PC-3 (cell line): ENCODE measurements at regions not wholly inside any gene's neighbourhood (a gene's known extent, or its start where the extent isn't known, plus 50 kb on each side); places are given as distances from the start of the nearest gene placed in this dataset.

Experiments
- ATAC-seq: fragments of 200-7000 bp; cut with Tn5 transposase; 2 replicates; pipeline ENCODE4 v1.9.1; 2020; ENCODE audit warnings: mild to moderate bottlenecking, moderate library complexity
- BruUV-seq: library from RNA; stranded (reverse); fragments of 400-500 nt; replicated peaks from 2 replicates; lab custom pipeline; 2021; lab: Mats Ljungman, UMichigan
- CTCF ChIA-PET: fragments of 300-600 bp; sonication (Branson Sonifier 250); formaldehyde crosslinking; loops from one replicate; lab custom pipeline; 2022; ENCODE audit warnings: antibody characterized with exemption; lab: Charles Lee
- POLR2A ChIA-PET: fragments of 300-600 bp; sonication (Branson Sonifier 250); formaldehyde crosslinking; loops from one replicate; lab custom pipeline; 2022; ENCODE audit warnings: antibody characterized with exemption; ENCODE audit not compliant: unreplicated experiment; lab: Charles Lee
- DNase-seq: peaks from one replicate; pipeline ENCODE4 v3.0.0-alpha.2; 2015
- H2AFZ ChIP-seq: fragments of 300-600 bp; sonication (generic); 2 replicates; pipeline ENCODE4 v1.6.0; 2016; ENCODE audit warnings: antibody characterized with exemption, low read length
- H3F3A ChIP-seq: fragments of 300-600 bp; sonication (generic); one replicate; pipeline ENCODE4 v1.6.0; 2017; ENCODE audit warnings: antibody characterized with exemption, low read length, control low read depth, mild to moderate bottlenecking; ENCODE audit not compliant: unreplicated experiment
- H3K27ac ChIP-seq: fragments of 300-600 bp; sonication (generic); 2 replicates; pipeline ENCODE4 v1.5.1; 2016; ENCODE audit warnings: mild to moderate bottlenecking, low read length
- H3K27me3 ChIP-seq: fragments of 300-600 bp; sonication (generic); 2 replicates; pipeline ENCODE4 v1.6.1; 2016; ENCODE audit warnings: low read length, mixed read lengths
- H3K36me3 ChIP-seq: fragments of 300-600 bp; sonication (generic); 2 replicates; pipeline ENCODE4 v1.6.1; 2016; ENCODE audit warnings: low read depth, mixed run types, low read length, mixed read lengths
- H3K4me1 ChIP-seq: fragments of 300-600 bp; sonication (generic); 2 replicates; pipeline ENCODE4 v1.5.1; 2016; ENCODE audit warnings: low read length; ENCODE audit not compliant: insufficient read depth
- H3K4me2 ChIP-seq: fragments of 300-600 bp; sonication (generic); 2 replicates; pipeline ENCODE4 v1.6.0; 2016; ENCODE audit warnings: low read length
- H3K4me3 ChIP-seq: fragments of 300-600 bp; sonication (generic); 2 replicates; pipeline ENCODE4 v1.5.1; 2016; ENCODE audit warnings: mild to moderate bottlenecking, low read length, mixed read lengths
- H3K79me2 ChIP-seq: fragments of 300-600 bp; sonication (generic); 2 replicates; pipeline ENCODE4 v1.6.1; 2017; ENCODE audit warnings: low read length, mixed read lengths
- H3K9ac ChIP-seq: fragments of 300-600 bp; sonication (generic); 2 replicates; pipeline ENCODE4 v1.6.0; 2016; ENCODE audit warnings: mild to moderate bottlenecking, low read length
- H3K9me2 ChIP-seq: fragments of 300-600 bp; sonication (generic); replicated peaks from 2 replicates; pipeline ENCODE4 v1.6.1; 2016; ENCODE audit warnings: mixed run types, low read length, mixed read lengths
- H3K9me3 ChIP-seq: fragments of 300-600 bp; sonication (generic); 2 replicates; pipeline ENCODE4 v1.6.1; 2016; ENCODE audit warnings: low read length, mixed read lengths
- H4K20me1 ChIP-seq: fragments of 300-600 bp; sonication (generic); 2 replicates; pipeline ENCODE4 v1.6.1; 2016; ENCODE audit warnings: low read length, mixed read lengths
- EZH2 ChIP-seq: fragments of 300-600 bp; sonication (generic); IDR thresholded peaks from one replicate; pipeline ENCODE4 v1.6.1; 2017; ENCODE audit warnings: antibody characterized with exemption, mild to moderate bottlenecking, low read length; ENCODE audit not compliant: unreplicated experiment
- EZH2phosphoT487 ChIP-seq: fragments of 300-600 bp; sonication (generic); IDR thresholded peaks from 2 replicates; pipeline ENCODE4 v1.6.1; 2018; ENCODE audit warnings: mild to moderate bottlenecking, antibody characterized with exemption, low read length, borderline replicate concordance
- intact Hi-C: fragments of 100-400 bp; cut with micrococcal nuclease; formaldehyde crosslinking; loops from 2 replicates; pipeline ENCODE4 v1.9.0; 2023
- TF ChIP-seq, protein P1 (sequence below): fragments of 300-600 bp; sonication (generic); conservative IDR thresholded peaks from 2 replicates; pipeline ENCODE4 v1.5.1; 2017; ENCODE audit warnings: antibody characterized with exemption, low read depth, mild to moderate bottlenecking, low read length

DNA sequence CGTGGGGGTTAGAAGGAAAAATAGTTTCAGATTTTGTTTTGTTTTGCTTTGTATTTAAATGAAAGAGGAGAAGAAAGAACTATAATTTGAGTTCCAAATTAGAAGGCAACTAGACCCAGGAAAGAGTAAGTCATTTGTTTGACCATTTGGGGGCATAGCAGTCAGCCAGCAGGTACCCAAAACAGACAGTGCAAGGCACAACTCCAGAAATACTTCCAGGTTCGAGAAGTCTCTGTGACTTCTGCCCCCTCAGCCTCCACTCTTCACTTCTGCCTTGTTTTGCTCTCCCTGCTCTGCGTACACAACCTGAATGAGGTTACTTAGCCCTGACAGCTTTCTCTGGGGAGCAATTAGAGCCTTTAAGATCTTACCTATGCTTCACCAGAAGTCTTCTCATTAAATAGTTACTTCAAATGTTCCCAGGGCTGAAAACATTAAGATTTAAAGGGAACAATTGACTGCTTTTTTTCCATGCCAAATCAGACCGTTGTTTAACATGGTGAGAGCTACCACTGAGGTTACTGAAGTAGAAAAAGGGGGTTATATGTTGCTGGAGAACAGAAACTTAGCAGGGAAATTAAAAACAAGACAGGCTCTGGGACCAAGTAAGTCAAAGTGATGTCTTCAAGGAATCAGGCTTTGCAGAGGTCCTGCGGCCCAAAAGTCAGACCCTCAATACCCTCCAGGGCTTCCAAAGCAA lies 216.9 kb downstream of the BCL11A start:
- POLR2A ChIA-PET: no interaction called here
- Histone ChIP-seq H3K4me3 (no peak overlapping the region), H3K36me3 (no peaks in the 10 kb centered on the region), H3K27me3 (peaks cover 7% of the 10 kb centered on the region), H2AFZ (no peak overlapping the region), H3K9me3 (no peaks in the 10 kb centered on the region), H3F3A (no peaks in the 10 kb centered on the region), H3K4me1 (no peaks in the 10 kb centered on the region), H3K9ac (no peak overlapping the region), H3K9me2 (no peaks in the 10 kb centered on the region), H4K20me1 (no peaks in the 10 kb centered on the region), H3K4me2 (no peak overlapping the region), H3K79me2 (no peaks in the 10 kb centered on the region), H3K27ac (no peak overlapping the region)
- DNase-seq: no peak
- intact Hi-C loops: no loop called here
- no peak for ATAC-seq
- CTCF ChIA-PET: interaction anchor here (1.0 kb wide), 1 partner anchor 213 kb away, joined by 3 read pairs; no protein-coding TSS in a partner anchor
- TF ChIP-seq, protein P1, sequence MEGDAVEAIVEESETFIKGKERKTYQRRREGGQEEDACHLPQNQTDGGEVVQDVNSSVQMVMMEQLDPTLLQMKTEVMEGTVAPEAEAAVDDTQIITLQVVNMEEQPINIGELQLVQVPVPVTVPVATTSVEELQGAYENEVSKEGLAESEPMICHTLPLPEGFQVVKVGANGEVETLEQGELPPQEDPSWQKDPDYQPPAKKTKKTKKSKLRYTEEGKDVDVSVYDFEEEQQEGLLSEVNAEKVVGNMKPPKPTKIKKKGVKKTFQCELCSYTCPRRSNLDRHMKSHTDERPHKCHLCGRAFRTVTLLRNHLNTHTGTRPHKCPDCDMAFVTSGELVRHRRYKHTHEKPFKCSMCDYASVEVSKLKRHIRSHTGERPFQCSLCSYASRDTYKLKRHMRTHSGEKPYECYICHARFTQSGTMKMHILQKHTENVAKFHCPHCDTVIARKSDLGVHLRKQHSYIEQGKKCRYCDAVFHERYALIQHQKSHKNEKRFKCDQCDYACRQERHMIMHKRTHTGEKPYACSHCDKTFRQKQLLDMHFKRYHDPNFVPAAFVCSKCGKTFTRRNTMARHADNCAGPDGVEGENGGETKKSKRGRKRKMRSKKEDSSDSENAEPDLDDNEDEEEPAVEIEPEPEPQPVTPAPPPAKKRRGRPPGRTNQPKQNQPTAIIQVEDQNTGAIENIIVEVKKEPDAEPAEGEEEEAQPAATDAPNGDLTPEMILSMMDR: no peak
- TF ChIP-seq EZH2phosphoT487 (no peak), EZH2 (no peak)
- BruUV-seq: no TSS peak

GRCh38 chr2:60335533-60336237 lies 217.8 kb downstream of the BCL11A start:
- H3K36me3 ChIP-seq: no peaks in the 10 kb centered on the region
- H3K27ac ChIP-seq: no peak overlapping the region
- no peaks in the 10 kb centered on the region for H4K20me1 ChIP-seq
- intact Hi-C loops: no loop called here
- ATAC-seq: no peak
- no peak overlapping the region for H3K4me2 ChIP-seq
- no peaks in the 10 kb centered on the region for H3K4me1 ChIP-seq
- no peaks in the 10 kb centered on the region for H3K9me2 ChIP-seq
- ChIA-PET POLR2A (no interaction called here), CTCF (no interaction called here)
- H3F3A ChIP-seq: no peaks in the 10 kb centered on the region
- no peak overlapping the region for H2AFZ ChIP-seq
- H3K27me3 ChIP-seq: no peaks in the 10 kb centered on the region
- no TSS peak for BruUV-seq
- TF ChIP-seq EZH2: no peak
- TF ChIP-seq, protein P1: no peak
- TF ChIP-seq EZH2phosphoT487: no peak
- no peaks in the 10 kb centered on the region for H3K79me2 ChIP-seq
- no peak for DNase-seq
- no peaks in the 10 kb centered on the region for H3K9me3 ChIP-seq
- no peak overlapping the region for H3K9ac ChIP-seq
- H3K4me3 ChIP-seq: no peak overlapping the region

- H3K27ac ChIP-seq: no peak overlapping the region
- no peaks in the 10 kb centered on the region for H4K20me1 ChIP-seq
- ATAC-seq: no peak
- intact Hi-C loops: no loop called here
- no peak overlapping the region for H3K4me3 ChIP-seq
- H3K27me3 ChIP-seq: no peaks in the 10 kb centered on the region
- TF ChIP-seq, protein P1: no peak
- TF ChIP-seq EZH2phosphoT487: no peak
- TF ChIP-seq EZH2: no peak
- ChIA-PET POLR2A (no interaction called here), CTCF (no interaction called here)
- no peaks in the 10 kb centered on the region for H3K36me3 ChIP-seq
- no peak for DNase-seq
- no peaks in the 10 kb centered on the region for H3K9me3 ChIP-seq
- H3K9ac ChIP-seq: no peak overlapping the region
- H3K4me1 ChIP-seq: no peaks in the 10 kb centered on the region
- H3K4me2 ChIP-seq: no peak overlapping the region
- H3K9me2 ChIP-seq: no peaks in the 10 kb centered on the region
- no peaks in the 10 kb centered on the region for H3K79me2 ChIP-seq
- H3F3A ChIP-seq: no peaks in the 10 kb centered on the region
- H2AFZ ChIP-seq: no peak overlapping the region
- BruUV-seq: no TSS peak
Observed at GRCh38 chr2:60334610-60335009, 218.8 kb downstream of the BCL11A start.
